Stimulated activated CD4-positive, alpha-beta T cell treated with anti-CD3 and anti-CD28 coated beads, Interleukin-2, amount 100 ng/mL, for 48 hours (primary cell): ENCODE measurements at regions not wholly inside any gene's neighbourhood (a gene's known extent, or its start where the extent isn't known, plus 50 kb on each side); places are given as distances from the start of the nearest gene placed in this dataset.

Source experiments
- DNase-seq, 2 donors: peaks; one replicate each; pipeline ENCODE4 v3.0.0-alpha.2; 2020

DNA sequence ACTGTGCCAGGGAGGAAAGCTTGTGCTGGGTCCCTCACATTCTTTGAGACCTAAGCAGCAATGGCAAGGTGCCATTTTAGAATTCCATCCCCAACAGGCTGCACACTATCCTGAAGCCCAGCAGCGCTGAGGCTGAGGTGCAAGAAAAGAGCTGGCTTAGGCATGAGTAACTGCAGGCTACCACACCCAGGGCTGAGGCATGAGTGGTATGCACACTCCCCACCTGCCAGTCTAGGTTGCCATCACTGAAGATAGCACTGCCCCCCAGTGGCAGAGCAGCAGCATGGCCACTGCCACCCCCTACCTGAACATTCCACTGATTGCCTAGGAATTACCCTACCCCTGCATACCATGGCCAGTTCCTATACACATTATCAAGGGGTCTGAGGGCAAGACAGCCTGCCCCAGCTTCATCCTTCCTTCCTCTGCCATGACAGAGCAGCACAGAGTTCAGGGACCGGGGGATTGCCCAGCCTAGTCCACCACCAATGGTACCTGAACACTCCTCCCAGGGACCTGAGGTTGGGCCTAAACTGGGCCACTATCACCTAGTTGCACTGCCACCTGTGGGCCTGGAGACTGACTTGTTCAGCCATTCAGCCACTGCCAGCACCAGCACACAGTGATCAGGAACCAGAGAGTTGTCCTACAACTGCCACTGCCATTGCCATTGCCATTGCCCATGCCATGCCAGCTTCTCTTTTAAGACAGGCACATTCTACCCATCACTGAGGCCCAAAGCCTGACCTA lies 129.8 kb downstream of the SATB1 start:
- peak; percentile 15 to 31 for DNase-seq

GRCh38 chr3:18290157-18290556 lies 135.0 kb downstream of the SATB1 start:
- no peak for DNase-seq

DNA sequence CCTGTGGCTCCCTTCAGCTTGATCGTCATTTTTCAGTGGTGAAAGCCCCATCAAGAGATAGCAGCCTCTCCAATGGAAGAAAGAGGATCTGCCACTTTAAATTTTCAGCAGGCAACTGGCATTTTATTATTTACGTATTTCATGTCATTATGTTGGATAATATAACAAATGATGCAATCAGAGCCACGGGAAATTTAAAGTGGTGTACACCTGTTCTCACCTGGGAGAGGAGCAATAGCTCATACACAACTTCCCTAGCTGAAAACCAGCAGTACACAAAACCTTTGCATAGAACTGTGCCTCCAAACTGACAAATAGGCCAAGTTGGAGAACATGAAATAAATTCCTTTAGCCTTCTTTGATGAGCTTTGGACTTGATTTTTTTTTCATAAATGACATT lies 136.9 kb downstream of the SATB1 start:
- no peak for DNase-seq

GRCh38 chr3:18284716-18285115 lies 140.4 kb downstream of the SATB1 start:
- DNase-seq = no peak

GRCh38 chr3:18283680-18284079 lies 141.5 kb downstream of the SATB1 start:
- DNase-seq = no peak

DNA sequence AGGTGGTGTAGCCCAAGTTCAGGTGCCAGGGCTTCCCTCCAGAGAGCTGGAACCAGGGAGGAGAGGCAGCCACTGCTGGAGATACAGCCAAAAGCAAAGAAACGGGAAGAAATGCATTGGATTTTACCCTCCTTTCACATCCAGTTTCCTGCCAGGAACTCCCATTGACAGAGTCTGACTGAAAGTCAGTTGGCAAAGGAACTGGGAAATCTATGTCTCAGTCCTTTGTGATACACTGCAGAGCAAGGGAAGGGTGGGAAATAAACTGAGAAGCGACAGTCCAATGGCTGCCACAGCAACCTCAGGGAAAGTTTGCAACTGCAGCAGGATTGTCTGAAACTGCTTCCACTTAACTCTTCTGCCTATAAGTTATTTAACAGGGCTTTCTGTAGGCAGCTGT lies 142.6 kb downstream of the SATB1 start:
- no peak for DNase-seq

DNA sequence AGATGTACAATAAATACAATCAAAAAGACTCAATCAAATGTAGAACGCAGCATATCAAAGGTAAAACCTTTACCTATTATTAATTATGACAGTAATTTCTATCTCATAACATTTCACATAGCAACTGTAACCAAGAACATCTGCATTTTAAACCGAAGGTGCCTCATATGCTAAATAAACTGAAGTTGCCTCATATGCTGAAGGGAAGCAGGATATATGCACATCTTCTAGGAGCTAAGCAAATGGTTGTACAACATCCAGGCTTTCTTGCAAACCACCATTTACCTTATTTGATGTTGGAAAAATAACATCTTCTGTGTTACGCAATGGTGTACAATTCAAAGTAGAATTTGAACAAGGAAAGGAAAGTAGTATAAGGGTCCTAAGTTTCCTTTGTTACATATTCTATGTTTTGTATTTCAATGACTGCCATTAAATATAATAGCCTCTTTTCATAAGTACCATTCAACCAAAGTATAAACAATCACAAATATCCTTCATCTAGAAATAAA lies 145.9 kb downstream of the SATB1 start:
- no peak for DNase-seq

- DNase-seq = no peak
These were observed 160.3 kb downstream of the SATB1 start for GRCh38 chr3:18264853-18265252.

- no peak for DNase-seq
These were observed 160.8 kb downstream of the SATB1 start for GRCh38 chr3:18264361-18264760.

- DNase-seq = no peak
These were observed 166.6 kb downstream of the SATB1 start for GRCh38 chr3:18258492-18258891.

DNA sequence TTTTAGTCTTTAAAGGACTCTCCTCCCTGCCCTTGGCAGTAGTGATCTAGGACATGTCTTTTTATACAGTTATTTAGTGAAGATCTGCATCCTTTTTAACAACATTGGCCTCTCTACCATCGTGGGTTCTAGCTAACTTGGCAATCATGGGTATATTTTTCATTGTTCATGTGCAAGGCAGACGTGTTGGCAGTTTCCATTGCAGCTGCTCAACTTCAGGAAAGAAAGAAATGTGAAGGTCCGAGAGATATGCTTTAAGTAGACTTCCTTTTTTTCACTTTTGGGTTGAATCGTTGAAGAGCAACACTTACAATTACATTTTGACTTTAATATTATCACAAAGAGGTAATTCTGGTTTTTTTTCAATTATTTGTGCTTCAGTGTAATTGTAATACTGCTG lies 172.6 kb downstream of the SATB1 start:
- no peak for DNase-seq

GRCh38 chr3:18250991-18251390 lies 174.1 kb downstream of the SATB1 start:
- DNase-seq = no peak

- no peak for DNase-seq
These were observed 176.0 kb downstream of the SATB1 start for GRCh38 chr3:18249126-18249525.

DNA sequence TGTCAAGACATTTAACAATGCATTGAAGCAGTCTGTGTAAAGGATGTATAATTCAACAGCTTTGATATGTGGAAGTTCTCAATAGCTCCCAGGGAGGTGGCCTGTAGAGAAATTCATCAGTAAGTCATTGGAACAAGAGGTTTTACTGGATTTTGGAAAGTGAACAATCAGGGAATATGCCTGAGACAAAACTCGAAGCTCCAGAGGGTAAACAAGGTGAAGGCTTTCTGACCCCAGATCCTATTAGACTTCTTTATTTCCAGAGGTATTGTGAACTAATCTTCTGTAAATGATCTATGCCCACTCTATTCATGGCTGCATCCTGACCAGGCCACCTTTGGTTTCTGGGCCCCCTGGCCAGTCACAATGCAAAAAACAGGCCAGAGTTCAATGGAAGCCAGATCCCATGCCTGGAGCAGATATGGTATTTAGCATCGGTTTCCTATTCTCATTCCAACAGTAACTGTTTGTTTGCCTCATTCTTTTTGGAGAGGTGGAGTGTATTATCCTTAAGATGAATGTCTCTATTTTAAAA lies 177.3 kb downstream of the SATB1 start:
- DNase-seq = no peak

DNA sequence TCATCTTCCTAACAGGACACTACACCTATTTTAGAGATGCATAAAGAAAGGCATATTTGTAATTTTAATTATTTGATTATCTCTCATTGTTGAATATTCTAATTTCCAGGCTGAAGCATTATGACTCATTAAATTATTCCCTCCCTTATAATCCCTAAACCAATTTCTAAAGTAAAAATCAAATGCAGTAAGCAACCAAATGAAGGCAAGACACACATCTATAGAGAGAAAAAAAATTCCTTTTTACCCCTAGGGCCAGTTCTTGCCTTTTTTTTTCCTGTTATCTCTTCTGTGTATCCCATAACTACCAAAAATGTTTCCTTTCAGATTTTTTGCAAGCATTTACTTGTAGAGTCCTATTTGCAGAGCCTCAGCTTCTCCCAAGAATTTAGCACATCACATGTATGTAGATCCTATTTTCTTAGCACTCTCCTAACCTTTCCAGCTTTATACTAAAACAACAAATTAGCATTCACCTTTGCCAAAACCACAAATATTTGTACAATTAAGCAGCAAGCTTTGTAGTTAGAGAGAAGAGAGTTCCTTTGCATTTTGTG lies 177.9 kb downstream of the SATB1 start:
- DNase-seq = no peak

DNA sequence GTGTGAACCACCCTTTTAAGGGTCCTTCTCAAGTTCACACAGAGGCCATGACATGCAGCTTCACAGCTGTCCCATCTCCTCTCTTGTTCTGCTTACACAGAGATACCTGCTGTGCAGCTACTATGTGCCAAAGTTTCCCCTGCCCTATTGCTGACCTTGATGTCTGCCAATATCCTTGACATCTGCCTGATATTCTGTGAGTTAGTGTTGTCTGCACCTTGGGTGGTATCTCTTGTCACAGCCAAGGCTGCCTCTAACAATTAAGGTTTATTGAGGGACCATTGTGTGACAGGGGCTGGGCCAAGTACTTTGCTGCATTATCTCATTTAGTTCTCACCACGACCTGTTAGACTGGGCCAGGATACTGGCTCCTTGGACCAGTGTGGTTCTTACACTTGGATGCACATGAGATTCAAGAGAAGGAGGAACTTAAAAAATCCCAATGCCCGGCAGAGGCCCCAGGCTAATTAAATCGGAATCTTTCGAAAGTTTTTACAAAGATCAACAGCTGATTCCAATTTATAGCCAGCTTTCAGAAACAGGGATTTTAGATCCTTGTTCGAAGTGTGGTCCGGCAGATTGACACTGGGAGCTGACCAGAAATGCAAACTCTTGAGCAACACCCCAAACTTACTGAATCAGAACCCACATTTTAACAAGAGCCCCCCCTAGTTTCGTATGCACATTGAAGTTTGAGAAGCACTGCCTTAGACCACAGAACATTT lies 178.6 kb downstream of the SATB1 start:
- DNase-seq = no peak

- no peak for DNase-seq
These were observed 179.4 kb downstream of the SATB1 start for GRCh38 chr3:18245721-18246120.

GRCh38 chr3:18241837-18242236 lies 183.3 kb downstream of the SATB1 start:
- DNase-seq = no peak

DNA sequence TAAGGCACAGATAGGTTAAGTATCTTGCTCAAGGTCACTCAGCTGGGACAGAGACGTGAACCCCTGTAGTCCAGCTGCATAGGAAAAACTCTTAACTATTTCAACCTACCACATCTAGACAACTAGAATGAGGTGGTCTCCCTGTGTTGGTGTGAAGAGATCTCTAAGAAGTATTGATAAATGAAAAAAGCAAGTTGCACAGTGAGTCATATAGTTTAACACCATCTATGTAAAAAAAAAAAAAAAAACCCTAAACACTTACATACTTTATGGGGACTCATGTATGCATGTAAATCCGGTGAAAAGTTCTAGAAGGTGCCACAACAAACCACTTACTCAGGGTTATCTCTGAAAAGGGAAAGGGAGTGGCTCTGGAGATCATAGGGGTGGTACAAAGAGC lies 185.5 kb downstream of the SATB1 start:
- no peak for DNase-seq

DNA sequence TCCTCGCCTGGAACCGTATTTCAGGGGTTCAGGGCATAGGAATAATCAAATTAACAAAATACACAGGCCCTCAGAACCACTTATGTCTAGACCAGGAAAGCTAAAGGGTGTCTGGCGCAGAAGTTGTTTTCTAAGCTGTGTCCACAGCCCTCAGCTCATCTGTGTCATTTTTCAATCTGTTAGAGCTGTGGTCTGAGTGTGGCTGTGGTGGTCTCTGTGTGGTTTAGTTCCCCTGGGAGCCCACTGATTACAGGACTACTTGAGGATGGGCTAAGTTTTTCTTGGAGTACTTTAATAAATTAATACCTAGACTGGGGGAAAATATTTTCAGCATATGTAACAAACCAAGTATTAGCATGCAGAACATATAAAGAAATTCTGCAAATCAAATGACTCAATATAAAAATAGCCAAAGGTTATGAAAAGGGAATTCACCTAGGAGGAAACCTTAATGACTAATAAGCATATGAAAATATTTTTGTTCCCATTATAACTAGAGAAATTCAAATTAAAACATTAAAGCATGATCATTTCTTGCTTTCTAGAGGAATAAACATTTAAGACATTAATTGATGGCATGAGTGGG lies 186.3 kb downstream of the SATB1 start:
- no peak for DNase-seq

DNA sequence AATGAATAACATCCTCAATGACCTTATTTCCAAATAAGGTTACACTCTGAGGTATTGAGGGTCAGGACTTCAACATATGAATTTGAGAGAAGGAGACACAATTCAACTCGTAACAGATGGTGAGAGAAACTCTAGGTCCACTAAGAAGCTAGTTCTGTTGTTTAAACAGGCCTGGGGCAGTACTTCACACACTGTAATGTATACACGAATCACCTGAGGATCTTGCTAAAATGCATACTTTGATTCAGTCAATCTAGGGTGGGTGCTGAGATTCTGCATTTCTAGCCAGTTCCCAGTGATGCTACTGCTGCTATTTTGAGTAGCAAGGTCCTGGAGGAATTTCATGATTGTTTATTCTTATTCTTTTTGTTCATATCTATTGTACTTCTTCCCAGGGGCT lies 186.8 kb downstream of the SATB1 start:
- no peak for DNase-seq

GRCh38 chr3:18237251-18238005 lies 187.7 kb downstream of the SATB1 start:
- DNase-seq = no peak

DNA sequence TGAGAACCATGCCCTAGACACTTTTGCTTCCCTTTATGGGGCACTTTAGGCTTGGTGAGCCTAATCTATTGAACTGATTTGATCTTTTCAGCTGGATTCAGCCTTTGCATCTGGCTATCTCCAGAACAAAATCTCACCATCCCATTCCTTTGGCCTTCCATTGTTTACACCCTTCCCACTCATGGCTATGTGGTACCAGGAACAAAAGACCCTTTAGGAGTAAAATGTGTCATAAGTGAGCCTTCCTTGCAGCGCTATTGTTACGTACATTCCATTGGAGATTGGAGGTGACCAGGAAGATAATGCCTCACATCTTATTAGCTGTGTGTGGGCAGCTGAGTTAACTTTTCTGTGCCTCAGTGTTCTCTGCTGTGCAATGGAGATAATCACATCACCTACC lies 188.4 kb downstream of the SATB1 start:
- DNase-seq = no peak
